GM23338 (cell line): ENCODE measurements at regions not wholly inside any gene's neighbourhood (a gene's known extent, or its start where the extent isn't known, plus 50 kb on each side); places are given as distances from the start of the nearest gene placed in this dataset.

Experiments used
- ATAC-seq: fragments of 200-7000 bp; cut with Tn5 transposase; 3 replicates; pipeline ENCODE4 v1.9.1; 2020
- DNase-seq: peaks from one replicate; pipeline ENCODE4 v3.0.0-alpha.2; 2015; ENCODE audit warnings: low spot score
- H2AFZ ChIP-seq: fragments of 200-600 bp; sonication (generic); 2 replicates; pipeline ENCODE4 v1.8.0; 2016; ENCODE audit warnings: antibody characterized with exemption, mild to moderate bottlenecking, moderate library complexity
- H3F3A ChIP-seq: fragments of 200-600 bp; sonication (generic); replicated peaks from 2 replicates; pipeline ENCODE4 v1.8.0; 2017; ENCODE audit warnings: antibody characterized with exemption, mixed run types, low read depth
- H3K27ac ChIP-seq: fragments of 200-600 bp; sonication (generic); 2 replicates; pipeline ENCODE4 v1.6.1; 2016; ENCODE audit warnings: low read depth
- H3K27me3 ChIP-seq: fragments of 200-600 bp; sonication (generic); 2 replicates; pipeline ENCODE4 v1.8.0; 2016; ENCODE audit warnings: mild to moderate bottlenecking, mixed run types, moderate library complexity; ENCODE audit not compliant: insufficient read depth
- H3K36me3 ChIP-seq: fragments of 200-600 bp; sonication (generic); 2 replicates; pipeline ENCODE4 v1.8.0; 2016; ENCODE audit warnings: mild to moderate bottlenecking; ENCODE audit not compliant: insufficient read depth
- H3K4me1 ChIP-seq: fragments of 200-600 bp; sonication (generic); 2 replicates; pipeline ENCODE4 v1.8.0; 2016; ENCODE audit warnings: mild to moderate bottlenecking, moderate library complexity; ENCODE audit not compliant: insufficient read depth
- H3K4me2 ChIP-seq: fragments of 200-600 bp; sonication (generic); 2 replicates; pipeline ENCODE4 v1.7.1; 2017; ENCODE audit warnings: mixed run types
- H3K4me3 ChIP-seq: fragments of 200-600 bp; sonication (generic); 2 replicates; pipeline ENCODE4 v1.6.1; 2016; ENCODE audit warnings: mixed run types
- H3K79me2 ChIP-seq: fragments of 200-600 bp; sonication (generic); replicated peaks from 2 replicates; pipeline ENCODE4 v1.8.0; 2017; ENCODE audit warnings: mild to moderate bottlenecking; ENCODE audit not compliant: insufficient read depth
- H3K9me2 ChIP-seq: fragments of 200-600 bp; sonication (generic); 2 replicates; pipeline ENCODE4 v1.8.0; 2017; ENCODE audit not compliant: insufficient read depth
- H4K20me1 ChIP-seq: fragments of 200-600 bp; sonication (generic); replicated peaks from 2 replicates; pipeline ENCODE4 v1.8.0; 2017; ENCODE audit warnings: mild to moderate bottlenecking; ENCODE audit not compliant: insufficient read depth
- H3K27ac Mint-ChIP-seq: 2 replicates; pipeline ENCODE4 v1.8.0; 2020; ENCODE audit warnings: inconsistent platforms, mild to moderate bottlenecking, moderate library complexity, mixed read lengths
- H3K27me3 Mint-ChIP-seq: 3 replicates; pipeline ENCODE4 v1.8.0; 2022; ENCODE audit warnings: low read depth, mild to moderate bottlenecking, moderate library complexity, mixed read lengths, inconsistent platforms; ENCODE audit not compliant: insufficient read depth, poor library complexity
- H3K36me3 Mint-ChIP-seq: 3 replicates; pipeline ENCODE4 v1.8.0; 2021; ENCODE audit warnings: low read depth, mild to moderate bottlenecking, inconsistent platforms, moderate library complexity, mixed read lengths
- H3K4me1 Mint-ChIP-seq: 3 replicates; pipeline ENCODE4 v1.8.0; 2020; ENCODE audit warnings: mild to moderate bottlenecking, inconsistent platforms, mixed read lengths
- H3K4me3 Mint-ChIP-seq: 3 replicates; pipeline ENCODE4 v1.8.0; 2021; ENCODE audit warnings: moderate library complexity, mild to moderate bottlenecking, inconsistent platforms, mixed read lengths
- H3K9me3 Mint-ChIP-seq: 3 replicates; pipeline ENCODE4 v1.8.0; 2020; ENCODE audit warnings: moderate library complexity, mild to moderate bottlenecking, inconsistent platforms, mixed read lengths
- ETS1 ChIP-seq: IDR thresholded peaks from 2 replicates; pipeline ENCODE4 v1.6.1; 2016; ENCODE audit warnings: antibody characterized with exemption
- NANOG ChIP-seq: IDR thresholded peaks from 2 replicates; pipeline ENCODE4 v1.6.1; 2016; ENCODE audit warnings: antibody characterized with exemption, borderline replicate concordance
- REST ChIP-seq: IDR thresholded peaks from one replicate; pipeline ENCODE4 v1.6.1; 2018; ENCODE audit warnings: antibody characterized with exemption; ENCODE audit not compliant: unreplicated experiment
- ZNF331 ChIP-seq: fragments of 250-450 bp; sonication (Bioruptor Pico); IDR thresholded peaks from 2 replicates; pipeline ENCODE4 v1.5.0; 2020; ENCODE audit warnings: low read depth, mild to moderate bottlenecking, moderate library complexity
- ZNF462 ChIP-seq: fragments of 250-450 bp; sonication (Bioruptor Pico); IDR thresholded peaks from 2 replicates; pipeline ENCODE4 v1.5.0; 2020; ENCODE audit warnings: mild to moderate bottlenecking, moderate library complexity

GRCh38 chr1:29880556-29880955 lies 644.2 kb downstream of the PTPRU start:
- Histone ChIP-seq H2AFZ (no peak overlapping the region), H3K4me1 (0 out of 2 replicates have a peak, but pooled peaks cover 3% of the 10 kb centered on the region), H3K36me3 (no peaks in the 10 kb centered on the region), H3K9me2 (no peaks in the 10 kb centered on the region), H3K4me3 (no peak overlapping the region), H3K27me3 (no peaks in the 10 kb centered on the region), H3K79me2 (no peaks in the 10 kb centered on the region), H3K27ac (no peak overlapping the region), H3F3A (0 out of 2 replicates have a peak, but pooled peaks cover 3% of the 10 kb centered on the region), H3K4me2 (no peak overlapping the region), H4K20me1 (no peaks in the 10 kb centered on the region)
- DNase-seq (no peak), ATAC-seq (no peak)
- Mint-ChIP-seq H3K27me3 (peaks cover 7% of the 10 kb centered on the region), H3K27ac (no peak overlapping the region), H3K4me1 (peaks cover 23% of the 10 kb centered on the region), H3K36me3 (no peaks in the 10 kb centered on the region), H3K4me3 (no peak overlapping the region), H3K9me3 (no peaks in the 10 kb centered on the region)
- TF ChIP-seq ZNF331 (CRISPR knock-in tag) (no peak), ZNF462 (no peak), ETS1 (no peak), NANOG (no peak), REST (no peak)
